ENCODE measurements at regions not wholly inside any gene's neighbourhood (a gene's known extent, or its start where the extent isn't known, plus 50 kb on each side); places are given as distances from the start of the nearest gene placed in this dataset.

DNA sequence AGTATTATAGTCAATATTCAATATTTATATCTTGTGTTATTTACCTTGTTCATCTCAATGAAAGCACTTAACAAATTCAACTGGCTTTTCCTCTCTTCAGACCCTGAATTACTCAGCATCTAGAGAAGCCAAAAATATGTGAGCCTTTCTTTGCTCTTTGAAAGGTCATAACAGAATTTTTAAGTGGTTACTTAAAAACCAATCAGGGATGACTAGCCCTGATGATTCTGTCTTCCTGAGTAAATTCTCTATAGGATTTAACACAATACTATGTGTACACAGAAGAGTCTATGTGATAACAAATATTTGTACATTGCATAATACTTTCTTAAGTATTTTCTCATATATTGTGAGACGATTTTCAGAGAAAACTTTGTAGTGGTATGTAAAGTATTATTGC, 546.3 kb downstream of the MAT2B start:
- TF ChIP-seq, protein P1, sequence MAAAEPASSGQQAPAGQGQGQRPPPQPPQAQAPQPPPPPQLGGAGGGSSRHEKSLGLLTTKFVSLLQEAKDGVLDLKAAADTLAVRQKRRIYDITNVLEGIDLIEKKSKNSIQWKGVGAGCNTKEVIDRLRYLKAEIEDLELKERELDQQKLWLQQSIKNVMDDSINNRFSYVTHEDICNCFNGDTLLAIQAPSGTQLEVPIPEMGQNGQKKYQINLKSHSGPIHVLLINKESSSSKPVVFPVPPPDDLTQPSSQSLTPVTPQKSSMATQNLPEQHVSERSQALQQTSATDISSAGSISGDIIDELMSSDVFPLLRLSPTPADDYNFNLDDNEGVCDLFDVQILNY (CRISPR knock-in tag; IDR thresholded peaks at IDR 0.05), result no peak
- TF ChIP-seq ZNF317 (CRISPR knock-in tag; IDR thresholded peaks at IDR 0.05; ENCODE audit: borderline replicate concordance, low read depth) (no peak), RELA (CRISPR knock-in tag; IDR thresholded peaks at IDR 0.05; ENCODE audit: borderline replicate concordance) (no peak), TEAD4 (CRISPR knock-in tag; IDR thresholded peaks at IDR 0.05) (no peak), GTF2I (CRISPR knock-in tag; conservative IDR thresholded peaks at IDR 0.05) (no peak), CREM (CRISPR knock-in tag; IDR thresholded peaks at IDR 0.05) (no peak), ZNF671 (CRISPR knock-in tag; IDR thresholded peaks at IDR 0.05) (no peak), FOXJ3 (CRISPR knock-in tag; IDR thresholded peaks at IDR 0.05; ENCODE audit: borderline replicate concordance) (no peak), ELF4 (CRISPR knock-in tag; IDR thresholded peaks at IDR 0.05; ENCODE audit: low read depth) (no peak), NFE2L1 (CRISPR knock-in tag; IDR thresholded peaks at IDR 0.05) (no peak), ZNF396 (CRISPR knock-in tag; IDR thresholded peaks at IDR 0.05; ENCODE audit: borderline replicate concordance) (no peak), SMAD3 (CRISPR knock-in tag; IDR thresholded peaks at IDR 0.05; ENCODE audit: borderline replicate concordance) (no peak), SMAD4 (CRISPR knock-in tag; IDR thresholded peaks at IDR 0.05) (no peak), ZNF263 (CRISPR knock-in tag; IDR thresholded peaks at IDR 0.05; ENCODE audit: low read depth) (no peak)
- TF ChIP-seq, protein P2, sequence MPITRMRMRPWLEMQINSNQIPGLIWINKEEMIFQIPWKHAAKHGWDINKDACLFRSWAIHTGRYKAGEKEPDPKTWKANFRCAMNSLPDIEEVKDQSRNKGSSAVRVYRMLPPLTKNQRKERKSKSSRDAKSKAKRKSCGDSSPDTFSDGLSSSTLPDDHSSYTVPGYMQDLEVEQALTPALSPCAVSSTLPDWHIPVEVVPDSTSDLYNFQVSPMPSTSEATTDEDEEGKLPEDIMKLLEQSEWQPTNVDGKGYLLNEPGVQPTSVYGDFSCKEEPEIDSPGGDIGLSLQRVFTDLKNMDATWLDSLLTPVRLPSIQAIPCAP (CRISPR knock-in tag; IDR thresholded peaks at IDR 0.05), result no peak
- TF ChIP-seq, protein P3, sequence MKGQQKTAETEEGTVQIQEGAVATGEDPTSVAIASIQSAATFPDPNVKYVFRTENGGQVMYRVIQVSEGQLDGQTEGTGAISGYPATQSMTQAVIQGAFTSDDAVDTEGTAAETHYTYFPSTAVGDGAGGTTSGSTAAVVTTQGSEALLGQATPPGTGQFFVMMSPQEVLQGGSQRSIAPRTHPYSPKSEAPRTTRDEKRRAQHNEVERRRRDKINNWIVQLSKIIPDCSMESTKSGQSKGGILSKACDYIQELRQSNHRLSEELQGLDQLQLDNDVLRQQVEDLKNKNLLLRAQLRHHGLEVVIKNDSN (CRISPR knock-in tag; IDR thresholded peaks at IDR 0.05), result no peak
- TF ChIP-seq, protein P4, sequence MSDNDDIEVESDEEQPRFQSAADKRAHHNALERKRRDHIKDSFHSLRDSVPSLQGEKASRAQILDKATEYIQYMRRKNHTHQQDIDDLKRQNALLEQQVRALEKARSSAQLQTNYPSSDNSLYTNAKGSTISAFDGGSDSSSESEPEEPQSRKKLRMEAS (CRISPR knock-in tag; IDR thresholded peaks at IDR 0.05), result no peak
- TF ChIP-seq, protein P5, sequence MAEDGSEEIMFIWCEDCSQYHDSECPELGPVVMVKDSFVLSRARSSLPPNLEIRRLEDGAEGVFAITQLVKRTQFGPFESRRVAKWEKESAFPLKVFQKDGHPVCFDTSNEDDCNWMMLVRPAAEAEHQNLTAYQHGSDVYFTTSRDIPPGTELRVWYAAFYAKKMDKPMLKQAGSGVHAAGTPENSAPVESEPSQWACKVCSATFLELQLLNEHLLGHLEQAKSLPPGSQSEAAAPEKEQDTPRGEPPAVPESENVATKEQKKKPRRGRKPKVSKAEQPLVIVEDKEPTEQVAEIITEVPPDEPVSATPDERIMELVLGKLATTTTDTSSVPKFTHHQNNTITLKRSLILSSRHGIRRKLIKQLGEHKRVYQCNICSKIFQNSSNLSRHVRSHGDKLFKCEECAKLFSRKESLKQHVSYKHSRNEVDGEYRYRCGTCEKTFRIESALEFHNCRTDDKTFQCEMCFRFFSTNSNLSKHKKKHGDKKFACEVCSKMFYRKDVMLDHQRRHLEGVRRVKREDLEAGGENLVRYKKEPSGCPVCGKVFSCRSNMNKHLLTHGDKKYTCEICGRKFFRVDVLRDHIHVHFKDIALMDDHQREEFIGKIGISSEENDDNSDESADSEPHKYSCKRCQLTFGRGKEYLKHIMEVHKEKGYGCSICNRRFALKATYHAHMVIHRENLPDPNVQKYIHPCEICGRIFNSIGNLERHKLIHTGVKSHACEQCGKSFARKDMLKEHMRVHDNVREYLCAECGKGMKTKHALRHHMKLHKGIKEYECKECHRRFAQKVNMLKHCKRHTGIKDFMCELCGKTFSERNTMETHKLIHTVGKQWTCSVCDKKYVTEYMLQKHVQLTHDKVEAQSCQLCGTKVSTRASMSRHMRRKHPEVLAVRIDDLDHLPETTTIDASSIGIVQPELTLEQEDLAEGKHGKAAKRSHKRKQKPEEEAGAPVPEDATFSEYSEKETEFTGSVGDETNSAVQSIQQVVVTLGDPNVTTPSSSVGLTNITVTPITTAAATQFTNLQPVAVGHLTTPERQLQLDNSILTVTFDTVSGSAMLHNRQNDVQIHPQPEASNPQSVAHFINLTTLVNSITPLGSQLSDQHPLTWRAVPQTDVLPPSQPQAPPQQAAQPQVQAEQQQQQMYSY (CRISPR knock-in tag; IDR thresholded peaks at IDR 0.05), result no peak
- TF ChIP-seq, protein P6, sequence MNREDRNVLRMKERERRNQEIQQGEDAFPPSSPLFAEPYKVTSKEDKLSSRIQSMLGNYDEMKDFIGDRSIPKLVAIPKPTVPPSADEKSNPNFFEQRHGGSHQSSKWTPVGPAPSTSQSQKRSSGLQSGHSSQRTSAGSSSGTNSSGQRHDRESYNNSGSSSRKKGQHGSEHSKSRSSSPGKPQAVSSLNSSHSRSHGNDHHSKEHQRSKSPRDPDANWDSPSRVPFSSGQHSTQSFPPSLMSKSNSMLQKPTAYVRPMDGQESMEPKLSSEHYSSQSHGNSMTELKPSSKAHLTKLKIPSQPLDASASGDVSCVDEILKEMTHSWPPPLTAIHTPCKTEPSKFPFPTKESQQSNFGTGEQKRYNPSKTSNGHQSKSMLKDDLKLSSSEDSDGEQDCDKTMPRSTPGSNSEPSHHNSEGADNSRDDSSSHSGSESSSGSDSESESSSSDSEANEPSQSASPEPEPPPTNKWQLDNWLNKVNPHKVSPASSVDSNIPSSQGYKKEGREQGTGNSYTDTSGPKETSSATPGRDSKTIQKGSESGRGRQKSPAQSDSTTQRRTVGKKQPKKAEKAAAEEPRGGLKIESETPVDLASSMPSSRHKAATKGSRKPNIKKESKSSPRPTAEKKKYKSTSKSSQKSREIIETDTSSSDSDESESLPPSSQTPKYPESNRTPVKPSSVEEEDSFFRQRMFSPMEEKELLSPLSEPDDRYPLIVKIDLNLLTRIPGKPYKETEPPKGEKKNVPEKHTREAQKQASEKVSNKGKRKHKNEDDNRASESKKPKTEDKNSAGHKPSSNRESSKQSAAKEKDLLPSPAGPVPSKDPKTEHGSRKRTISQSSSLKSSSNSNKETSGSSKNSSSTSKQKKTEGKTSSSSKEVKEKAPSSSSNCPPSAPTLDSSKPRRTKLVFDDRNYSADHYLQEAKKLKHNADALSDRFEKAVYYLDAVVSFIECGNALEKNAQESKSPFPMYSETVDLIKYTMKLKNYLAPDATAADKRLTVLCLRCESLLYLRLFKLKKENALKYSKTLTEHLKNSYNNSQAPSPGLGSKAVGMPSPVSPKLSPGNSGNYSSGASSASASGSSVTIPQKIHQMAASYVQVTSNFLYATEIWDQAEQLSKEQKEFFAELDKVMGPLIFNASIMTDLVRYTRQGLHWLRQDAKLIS (CRISPR knock-in tag; IDR thresholded peaks at IDR 0.05; ENCODE audit: borderline replicate concordance), result no peak
- TF ChIP-seq, protein P7, sequence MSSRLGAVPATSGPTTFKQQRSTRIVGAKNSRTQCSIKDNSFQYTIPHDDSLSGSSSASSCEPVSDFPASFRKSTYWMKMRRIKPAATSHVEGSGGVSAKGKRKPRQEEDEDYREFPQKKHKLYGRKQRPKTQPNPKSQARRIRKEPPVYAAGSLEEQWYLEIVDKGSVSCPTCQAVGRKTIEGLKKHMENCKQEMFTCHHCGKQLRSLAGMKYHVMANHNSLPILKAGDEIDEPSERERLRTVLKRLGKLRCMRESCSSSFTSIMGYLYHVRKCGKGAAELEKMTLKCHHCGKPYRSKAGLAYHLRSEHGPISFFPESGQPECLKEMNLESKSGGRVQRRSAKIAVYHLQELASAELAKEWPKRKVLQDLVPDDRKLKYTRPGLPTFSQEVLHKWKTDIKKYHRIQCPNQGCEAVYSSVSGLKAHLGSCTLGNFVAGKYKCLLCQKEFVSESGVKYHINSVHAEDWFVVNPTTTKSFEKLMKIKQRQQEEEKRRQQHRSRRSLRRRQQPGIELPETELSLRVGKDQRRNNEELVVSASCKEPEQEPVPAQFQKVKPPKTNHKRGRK (CRISPR knock-in tag; IDR thresholded peaks at IDR 0.05; ENCODE audit: borderline replicate concordance), result no peak
- POLR2A ChIA-PET, result no interaction called here
- Mint-ChIP-seq H3K27ac (no peak overlapping the region), H3K27me3 (ENCODE audit: low read depth) (no peaks in the 10 kb centered on the region), H3K9me3 (no peaks in the 10 kb centered on the region), H3K4me1 (peaks cover 7% of the 10 kb centered on the region), H3K4me3 (no peak overlapping the region), H3K36me3 (no peaks in the 10 kb centered on the region)
- ATAC-seq (no peak), DNase-seq (ENCODE audit: low spot score) (no peak)
- CTCF ChIA-PET, result interaction anchor here (1.3 kb wide), 1 partner anchor 453 kb away, joined by 3 read pairs; no protein-coding TSS in a partner anchor
